ENCODE measurements at regions not wholly inside any gene's neighbourhood (a gene's known extent, or its start where the extent isn't known, plus 50 kb on each side); places are given as distances from the start of the nearest gene placed in this dataset.

- Histone ChIP-seq H3K9ac (ENCODE audit: low read depth in 2 of 2, low read length in 2 of 2) (no peak overlapping the region), H3K4me3 (no peak overlapping the region), H3K27me3 (no peaks in the 10 kb centered on the region), H3K36me3 (no peaks in the 10 kb centered on the region), H3K27ac (no peak overlapping the region), H3K4me1 (no peaks in the 10 kb centered on the region), H3K9me3 (no peaks in the 10 kb centered on the region)
- no peak for DNase-seq
- intact Hi-C loops (cut with DNase I), result no loop called here
- no peak for TF ChIP-seq CTCF (IDR thresholded peaks at IDR 0.05)
These were observed 803.5 kb downstream of the TLE1 start for GRCh38 chr9:80885894-80886293.

GRCh38 chr9:80883826-80884579 is 805.3 kb downstream of the TLE1 start:
- H3K27me3 ChIP-seq, result no peaks in the 10 kb centered on the region
- intact Hi-C loops (cut with DNase I), result no loop called here
- H3K4me3 ChIP-seq, result no peak overlapping the region
- no peaks in the 10 kb centered on the region for H3K4me1 ChIP-seq
- H3K27ac ChIP-seq, result no peak overlapping the region
- no peaks in the 10 kb centered on the region for H3K36me3 ChIP-seq
- no peak for DNase-seq
- H3K9me3 ChIP-seq, result no peaks in the 10 kb centered on the region
- TF ChIP-seq CTCF (IDR thresholded peaks at IDR 0.05), result no peak
- no peak overlapping the region for H3K9ac ChIP-seq (ENCODE audit: low read depth in 2 of 2, low read length in 2 of 2)

GRCh38 chr9:80883426-80883825 is 805.9 kb downstream of the TLE1 start:
- TF ChIP-seq CTCF (IDR thresholded peaks at IDR 0.05), result no peak
- no peak overlapping the region for H3K4me3 ChIP-seq
- H3K27me3 ChIP-seq, result no peaks in the 10 kb centered on the region
- no peak for DNase-seq
- H3K4me1 ChIP-seq, result no peaks in the 10 kb centered on the region
- intact Hi-C loops (cut with DNase I), result no loop called here
- no peaks in the 10 kb centered on the region for H3K36me3 ChIP-seq
- no peak overlapping the region for H3K9ac ChIP-seq (ENCODE audit: low read depth in 2 of 2, low read length in 2 of 2)
- H3K9me3 ChIP-seq, result no peaks in the 10 kb centered on the region
- no peak overlapping the region for H3K27ac ChIP-seq

GRCh38 chr9:80881940-80882339 is 807.4 kb downstream of the TLE1 start:
- Histone ChIP-seq H3K4me1 (no peaks in the 10 kb centered on the region), H3K27me3 (no peaks in the 10 kb centered on the region), H3K27ac (no peak overlapping the region), H3K9ac (ENCODE audit: low read depth in 2 of 2, low read length in 2 of 2) (no peak overlapping the region), H3K9me3 (no peaks in the 10 kb centered on the region), H3K36me3 (no peaks in the 10 kb centered on the region), H3K4me3 (no peak overlapping the region)
- TF ChIP-seq CTCF (IDR thresholded peaks at IDR 0.05), result no peak
- intact Hi-C loops (cut with DNase I), result no loop called here
- DNase-seq, result no peak

GRCh38 chr9:80881320-80881719 is 808.0 kb downstream of the TLE1 start:
- no peak for DNase-seq
- TF ChIP-seq CTCF (IDR thresholded peaks at IDR 0.05), result no peak
- Histone ChIP-seq H3K27ac (no peak overlapping the region), H3K27me3 (no peaks in the 10 kb centered on the region), H3K4me3 (no peak overlapping the region), H3K9ac (ENCODE audit: low read depth in 2 of 2, low read length in 2 of 2) (no peak overlapping the region), H3K9me3 (no peaks in the 10 kb centered on the region), H3K4me1 (no peaks in the 10 kb centered on the region), H3K36me3 (no peaks in the 10 kb centered on the region)
- intact Hi-C loops (cut with DNase I), result no loop called here
